ENCODE measurements at regions not wholly inside any gene's neighbourhood (a gene's known extent, or its start where the extent isn't known, plus 50 kb on each side); places are given as distances from the start of the nearest gene placed in this dataset.
"Not testable (repeated sequence)": the region's sequence is repeated elsewhere in the genome, so short reads cannot be mapped to it uniquely, and the experiment has no call there.

GRCh38 chr13:57878291-57878690 lies 246.7 kb downstream of the PCDH17 start:
- Histone ChIP-seq H3K23ac (ENCODE audit: low read length) (no peak overlapping the region), H3K79me1 (ENCODE audit: low read length) (no peaks in the 10 kb centered on the region), H4K91ac (ENCODE audit: low read depth, low read length) (no peak overlapping the region), H3K18ac (ENCODE audit: low read length) (no peak overlapping the region), H4K8ac (ENCODE audit: low read depth, low read length) (no peak overlapping the region), H3K27me3 (ENCODE audit: insufficient read depth, low read length) (no peaks in the 10 kb centered on the region), H3K9me3 (ENCODE audit: insufficient read depth, low read depth, low read length) (no peaks in the 10 kb centered on the region), H3K14ac (ENCODE audit: low read length) (no peak overlapping the region), H3K4me3 (ENCODE audit: low read depth, low read length) (no peak overlapping the region), H4K12ac (ENCODE audit: low read depth, low read length) (no peak overlapping the region), H3K36me3 (ENCODE audit: control insufficient read depth in 1 of 2, insufficient read depth in 2 of 2, low read length in 2 of 2) (no peaks in the 10 kb centered on the region), H3K9ac (ENCODE audit: low read length) (no peak overlapping the region), H2AFZ (ENCODE audit: insufficient read depth, low read length, poor library complexity) (no peak overlapping the region), H2AK5ac (ENCODE audit: low read length) (no peak overlapping the region), H3K79me2 (ENCODE audit: control insufficient read depth, insufficient read depth, low read length, poor library complexity) (no peaks in the 10 kb centered on the region), H3K27ac (ENCODE audit: low read depth, low read length) (no peak overlapping the region), H2BK12ac (ENCODE audit: low read length) (no peak overlapping the region), H3K4ac (ENCODE audit: low read depth, low read length) (no peak overlapping the region), H3K4me1 (ENCODE audit: control insufficient read depth in 1 of 2, insufficient read depth in 2 of 2, low read length in 2 of 2) (no peaks in the 10 kb centered on the region), H2BK120ac (ENCODE audit: insufficient read depth, low read length, poor library complexity) (no peak overlapping the region), H2BK5ac (ENCODE audit: low read depth, low read length, poor library complexity) (no peak overlapping the region), H3K4me2 (ENCODE audit: low read length) (no peak overlapping the region)
- no peak for DNase-seq
- no CpG with 5 or more reads among the region's 2 CpGs for WGBS (ENCODE audit: extremely low coverage, insufficient coverage, insufficient read length)

GRCh38 chr13:57897225-57897624 lies 265.7 kb downstream of the PCDH17 start:
- H3K79me1 ChIP-seq (ENCODE audit: low read length): no peaks in the 10 kb centered on the region
- H2BK120ac ChIP-seq (ENCODE audit: insufficient read depth, low read length, poor library complexity): no peak overlapping the region
- H3K9me3 ChIP-seq (ENCODE audit: insufficient read depth, low read depth, low read length): no peaks in the 10 kb centered on the region
- H2AFZ ChIP-seq (ENCODE audit: insufficient read depth, low read length, poor library complexity): no peak overlapping the region
- no peaks in the 10 kb centered on the region for H3K4me1 ChIP-seq (ENCODE audit: control insufficient read depth in 1 of 2, insufficient read depth in 2 of 2, low read length in 2 of 2)
- no peak overlapping the region for H3K14ac ChIP-seq (ENCODE audit: low read length)
- H3K4me2 ChIP-seq (ENCODE audit: low read length): no peak overlapping the region
- no peak for DNase-seq
- H2AK5ac ChIP-seq (ENCODE audit: low read length): no peak overlapping the region
- H3K79me2 ChIP-seq (ENCODE audit: control insufficient read depth, insufficient read depth, low read length, poor library complexity): no peaks in the 10 kb centered on the region
- no peak overlapping the region for H3K18ac ChIP-seq (ENCODE audit: low read length)
- H3K36me3 ChIP-seq (ENCODE audit: control insufficient read depth in 1 of 2, insufficient read depth in 2 of 2, low read length in 2 of 2): no peaks in the 10 kb centered on the region
- no peak overlapping the region for H3K9ac ChIP-seq (ENCODE audit: low read length)
- H4K12ac ChIP-seq (ENCODE audit: low read depth, low read length): no peak overlapping the region
- no peak overlapping the region for H4K91ac ChIP-seq (ENCODE audit: low read depth, low read length)
- H4K8ac ChIP-seq (ENCODE audit: low read depth, low read length): no peak overlapping the region
- no peak overlapping the region for H3K4me3 ChIP-seq (ENCODE audit: low read depth, low read length)
- H3K4ac ChIP-seq (ENCODE audit: low read depth, low read length): no peak overlapping the region
- no peaks in the 10 kb centered on the region for H3K27me3 ChIP-seq (ENCODE audit: insufficient read depth, low read length)
- H3K27ac ChIP-seq (ENCODE audit: low read depth, low read length): no peak overlapping the region
- no peak overlapping the region for H2BK5ac ChIP-seq (ENCODE audit: low read depth, low read length, poor library complexity)
- H2BK12ac ChIP-seq (ENCODE audit: low read length): no peak overlapping the region
- H3K23ac ChIP-seq (ENCODE audit: low read length): no peak overlapping the region

- no peak overlapping the region for H2AFZ ChIP-seq (ENCODE audit: insufficient read depth, low read length, poor library complexity)
- H2BK120ac ChIP-seq (ENCODE audit: insufficient read depth, low read length, poor library complexity): no peak overlapping the region
- H3K23ac ChIP-seq (ENCODE audit: low read length): no peak overlapping the region
- no peaks in the 10 kb centered on the region for H3K79me2 ChIP-seq (ENCODE audit: control insufficient read depth, insufficient read depth, low read length, poor library complexity)
- no peak overlapping the region for H4K91ac ChIP-seq (ENCODE audit: low read depth, low read length)
- no peaks in the 10 kb centered on the region for H3K4me1 ChIP-seq (ENCODE audit: control insufficient read depth in 1 of 2, insufficient read depth in 2 of 2, low read length in 2 of 2)
- H4K12ac ChIP-seq (ENCODE audit: low read depth, low read length): no peak overlapping the region
- H3K79me1 ChIP-seq (ENCODE audit: low read length): no peaks in the 10 kb centered on the region
- no peak overlapping the region for H3K4me3 ChIP-seq (ENCODE audit: low read depth, low read length)
- H3K27ac ChIP-seq (ENCODE audit: low read depth, low read length): no peak overlapping the region
- H3K9ac ChIP-seq (ENCODE audit: low read length): no peak overlapping the region
- no peak overlapping the region for H3K4me2 ChIP-seq (ENCODE audit: low read length)
- no peaks in the 10 kb centered on the region for H3K9me3 ChIP-seq (ENCODE audit: insufficient read depth, low read depth, low read length)
- H3K27me3 ChIP-seq (ENCODE audit: insufficient read depth, low read length): no peaks in the 10 kb centered on the region
- no peak overlapping the region for H3K4ac ChIP-seq (ENCODE audit: low read depth, low read length)
- no CpG with 5 or more reads among the region's 4 CpGs for WGBS (ENCODE audit: extremely low coverage, insufficient coverage, insufficient read length)
- H4K8ac ChIP-seq (ENCODE audit: low read depth, low read length): no peak overlapping the region
- H2BK5ac ChIP-seq (ENCODE audit: low read depth, low read length, poor library complexity): no peak overlapping the region
- no peak overlapping the region for H3K18ac ChIP-seq (ENCODE audit: low read length)
- H2BK12ac ChIP-seq (ENCODE audit: low read length): no peak overlapping the region
- H2AK5ac ChIP-seq (ENCODE audit: low read length): no peak overlapping the region
- H3K36me3 ChIP-seq (ENCODE audit: control insufficient read depth in 1 of 2, insufficient read depth in 2 of 2, low read length in 2 of 2): no peaks in the 10 kb centered on the region
- DNase-seq: no peak
- no peak overlapping the region for H3K14ac ChIP-seq (ENCODE audit: low read length)
Observed at GRCh38 chr13:57899096-57899495, 267.6 kb downstream of the PCDH17 start.

- not testable (repeated sequence) for DNase-seq; H3K27me3 ChIP-seq (ENCODE audit: insufficient read depth, low read length); H3K18ac ChIP-seq (ENCODE audit: low read length); H3K27ac ChIP-seq (ENCODE audit: low read depth, low read length); H2BK120ac ChIP-seq (ENCODE audit: insufficient read depth, low read length, poor library complexity); H3K4me1 ChIP-seq (ENCODE audit: control insufficient read depth in 1 of 2, insufficient read depth in 2 of 2, low read length in 2 of 2); H3K23ac ChIP-seq (ENCODE audit: low read length); H3K79me1 ChIP-seq (ENCODE audit: low read length); H3K4ac ChIP-seq (ENCODE audit: low read depth, low read length); H2BK12ac ChIP-seq (ENCODE audit: low read length); H2AK5ac ChIP-seq (ENCODE audit: low read length); H3K14ac ChIP-seq (ENCODE audit: low read length); H2BK5ac ChIP-seq (ENCODE audit: low read depth, low read length, poor library complexity); H3K36me3 ChIP-seq (ENCODE audit: control insufficient read depth in 1 of 2, insufficient read depth in 2 of 2, low read length in 2 of 2); H3K4me3 ChIP-seq (ENCODE audit: low read depth, low read length); H4K8ac ChIP-seq (ENCODE audit: low read depth, low read length); H3K4me2 ChIP-seq (ENCODE audit: low read length); H4K91ac ChIP-seq (ENCODE audit: low read depth, low read length); H2AFZ ChIP-seq (ENCODE audit: insufficient read depth, low read length, poor library complexity); H3K79me2 ChIP-seq (ENCODE audit: control insufficient read depth, insufficient read depth, low read length, poor library complexity); H4K12ac ChIP-seq (ENCODE audit: low read depth, low read length); H3K9me3 ChIP-seq (ENCODE audit: insufficient read depth, low read depth, low read length); H3K9ac ChIP-seq (ENCODE audit: low read length)
- no CpG with 5 or more reads among the region's 11 CpGs for WGBS (ENCODE audit: extremely low coverage, insufficient coverage, insufficient read length)
Observed at GRCh38 chr13:57909833-57910232, 278.3 kb downstream of the PCDH17 start.

- Histone ChIP-seq H2BK120ac (ENCODE audit: insufficient read depth, low read length, poor library complexity) (no peak overlapping the region), H4K91ac (ENCODE audit: low read depth, low read length) (no peak overlapping the region), H2AFZ (ENCODE audit: insufficient read depth, low read length, poor library complexity) (no peak overlapping the region), H3K9me3 (ENCODE audit: insufficient read depth, low read depth, low read length) (no peaks in the 10 kb centered on the region), H3K4me1 (ENCODE audit: control insufficient read depth in 1 of 2, insufficient read depth in 2 of 2, low read length in 2 of 2) (no peaks in the 10 kb centered on the region), H3K18ac (ENCODE audit: low read length) (no peak overlapping the region), H2BK12ac (ENCODE audit: low read length) (no peak overlapping the region), H3K14ac (ENCODE audit: low read length) (no peak overlapping the region), H3K79me2 (ENCODE audit: control insufficient read depth, insufficient read depth, low read length, poor library complexity) (no peaks in the 10 kb centered on the region), H3K4me2 (ENCODE audit: low read length) (no peak overlapping the region), H4K12ac (ENCODE audit: low read depth, low read length) (no peak overlapping the region), H2BK5ac (ENCODE audit: low read depth, low read length, poor library complexity) (no peak overlapping the region), H3K27me3 (ENCODE audit: insufficient read depth, low read length) (no peaks in the 10 kb centered on the region), H3K36me3 (ENCODE audit: control insufficient read depth in 1 of 2, insufficient read depth in 2 of 2, low read length in 2 of 2) (no peaks in the 10 kb centered on the region), H3K4me3 (ENCODE audit: low read depth, low read length) (no peak overlapping the region), H3K27ac (ENCODE audit: low read depth, low read length) (no peak overlapping the region), H3K4ac (ENCODE audit: low read depth, low read length) (no peak overlapping the region), H3K9ac (ENCODE audit: low read length) (no peak overlapping the region), H3K23ac (ENCODE audit: low read length) (no peak overlapping the region), H3K79me1 (ENCODE audit: low read length) (no peaks in the 10 kb centered on the region), H2AK5ac (ENCODE audit: low read length) (no peak overlapping the region), H4K8ac (ENCODE audit: low read depth, low read length) (no peak overlapping the region)
- no peak for DNase-seq
- WGBS (ENCODE audit: extremely low coverage, insufficient coverage, insufficient read length): no CpG with 5 or more reads among the region's 3 CpGs
Observed at GRCh38 chr13:57918086-57918485, 286.5 kb downstream of the PCDH17 start.

Data from trophoblast cell (in vitro differentiated cells and primary cell).